Astrocyte of the cerebellum (primary cell): ENCODE measurements at regions not wholly inside any gene's neighbourhood (a gene's known extent, or its start where the extent isn't known, plus 50 kb on each side); places are given as distances from the start of the nearest gene placed in this dataset.

ENCODE experiments used
- DNase-seq: peaks from one replicate; pipeline ENCODE4 v3.0.0-alpha.2; 2011; ENCODE audit warnings: low read depth
- H3K4me3 ChIP-seq: 2 replicates; pipeline ENCODE4 v1.5.1; 2011; ENCODE audit warnings: mild to moderate bottlenecking, low read depth, low read length, moderate library complexity
- CTCF ChIP-seq: IDR thresholded peaks from 2 replicates; pipeline ENCODE4 v1.5.1; 2012; ENCODE audit warnings: low read length, low read depth, moderate library complexity, mild to moderate bottlenecking; ENCODE audit errors: missing control alignments
- in situ Hi-C: cut with HindIII; loops from 2 replicates; pipeline ENCODE4 v1.10.0; 2017; ENCODE audit warnings: low sequenced_read_pairs

GRCh38 chrX:110430293-110431076, 71.8 kb downstream of the RTL9 start:
- in situ Hi-C loops: no loop called here

GRCh38 chrX:110432091-110432905, 73.7 kb downstream of the RTL9 start:
- no peak overlapping the region for H3K4me3 ChIP-seq
- in situ Hi-C loops: no loop called here
- DNase-seq: no peak
- TF ChIP-seq CTCF: no peak

More at GRCh38 chrX:110430293-110431076, 71.8 kb downstream of the RTL9 start:
- TF ChIP-seq CTCF: no peak
- no peak overlapping the region for H3K4me3 ChIP-seq
- no peak for DNase-seq

GRCh38 chrX:110432906-110433215, 74.2 kb downstream of the RTL9 start:
- TF ChIP-seq CTCF: no peak
- H3K4me3 ChIP-seq: no peak overlapping the region
- no peak for DNase-seq
- in situ Hi-C loops: no loop called here

- in situ Hi-C loops: no loop called here
- TF ChIP-seq CTCF: no peak
- no peak overlapping the region for H3K4me3 ChIP-seq
- no peak for DNase-seq
Observed at GRCh38 chrX:110435196-110435595, 76.5 kb downstream of the RTL9 start.

GRCh38 chrX:110436523-110436922, 77.9 kb downstream of the RTL9 start:
- H3K4me3 ChIP-seq: no peak overlapping the region
- TF ChIP-seq CTCF: no peak
- DNase-seq: no peak
- in situ Hi-C loops: no loop called here

- TF ChIP-seq CTCF: no peak
- in situ Hi-C loops: no loop called here
- no peak overlapping the region for H3K4me3 ChIP-seq
- DNase-seq: no peak
Observed at GRCh38 chrX:110437686-110438085, 79.0 kb downstream of the RTL9 start.
